Right lobe of liver (tissue), 6 donors: ENCODE measurements at regions not wholly inside any gene's neighbourhood (a gene's known extent, or its start where the extent isn't known, plus 50 kb on each side); places are given as distances from the start of the nearest gene placed in this dataset.

Source experiments
- ATAC-seq, 4 donors: fragments of 200-7000 bp; cut with Tn5 transposase; one replicate each; pipeline ENCODE4 v1.9.1; 2020; ENCODE audit warnings: mild to moderate bottlenecking in 4 of 4, moderate library complexity in 4 of 4
- DNase-seq, 3 donors: peaks; one replicate each; pipeline ENCODE4 v3.0.0-alpha.2; 2020
- H3K27ac ChIP-seq, 3 donors: fragments of 200-600 bp; one replicate each; pipeline ENCODE4 v1.8.0; 2022
- H3K27me3 ChIP-seq, 2 donors: fragments of 200-600 bp; one replicate each; pipeline ENCODE4 v1.8.0; 2022
- H3K36me3 ChIP-seq, 4 donors: fragments of 200-600 bp; sonication (generic) in 1 of 4; one replicate each; pipeline versions ENCODE4 v1.5.1 to v1.8.0; 2017 to 2022; ENCODE audit warnings: control low read depth in 1 of 4
- H3K4me1 ChIP-seq, 4 donors: fragments of 200-600 bp; sonication (generic) in 1 of 4; one replicate each; pipeline versions ENCODE4 v1.5.1 to v1.8.0; 2017 to 2022; ENCODE audit warnings: control low read depth in 1 of 4
- H3K4me3 ChIP-seq, 3 donors: fragments of 200-600 bp; one replicate each; pipeline ENCODE4 v1.8.0; 2022
- H3K9me3 ChIP-seq, 4 donors: fragments of 200-600 bp; sonication (generic) in 1 of 4; one replicate each; pipeline versions ENCODE4 v1.5.1 to v1.8.0; 2017 to 2022; ENCODE audit warnings: control low read depth in 1 of 4
- CTCF ChIP-seq, 4 donors: fragments of 200-600 bp in 3 of 4; fragments of 450-650 bp in 1 of 4; IDR thresholded peaks; one replicate each; pipeline versions ENCODE4 v1.5.1 to v1.8.0; 2016 to 2022; ENCODE audit warnings: antibody characterized with exemption in 4 of 4, mild to moderate bottlenecking in 2 of 4
- POLR2A ChIP-seq: fragments of 450-650 bp; IDR thresholded peaks from one replicate; pipeline ENCODE4 v1.6.1; 2017; ENCODE audit warnings: antibody characterized with exemption, mild to moderate bottlenecking
- WGBS: methylation state at CpG from one replicate; pipeline ENCODE4 v1.1.6; 2018; ENCODE audit warnings: low coverage, low lambda C conversion rate; ENCODE audit not compliant: insufficient coverage; ENCODE audit errors: missing lambda C conversion rate; 5-methylcytosine and 5-hydroxymethylcytosine counted together
- intact Hi-C, 2 donors: fragments of 100-400 bp; cut with DNase I; formaldehyde crosslinking; loops; one replicate each; pipeline versions ENCODE4 v1.11.2 to v1.14.1; 2022
- donor health status: DM: no; HTN: yes; CAD: no.
- donor health status: DM: no; HTN: no; CAD: no.
- donor health status: DM: no; HTN: no; CAD: no.
- donor health status: DM: no; HTN: yes; CAD: no.
- donor health status: DM: no; HTN: yes; CAD: no.

- intact Hi-C loops: no loop called here
- TF ChIP-seq POLR2A (no peak), CTCF (IDR thresholded peaks at IDR 0.05) (no peak)
- 6% methylated on average over 1 of the region's 1 CpG for WGBS
Measured at GRCh38 chr11:39462506-39462905, 1996.9 kb downstream of the LRRC4C start.

DNA sequence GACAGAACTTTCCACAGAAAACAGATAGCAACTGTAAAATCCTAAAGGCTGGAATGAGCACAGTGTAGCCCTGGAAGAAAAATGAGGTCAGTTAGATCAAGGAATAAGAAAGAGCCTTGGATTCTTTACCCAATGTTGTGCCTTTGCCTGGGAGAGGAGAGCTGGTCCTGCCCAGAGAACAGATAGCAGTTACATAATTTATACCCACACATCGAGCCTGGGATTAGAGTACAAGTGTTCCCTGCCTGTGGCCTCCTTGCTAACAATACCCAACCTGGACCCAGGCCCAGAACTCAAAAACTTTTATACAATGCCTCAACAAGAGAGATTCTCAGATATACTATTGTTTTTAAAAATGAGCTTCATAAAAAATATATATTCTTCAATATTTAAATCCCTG, 1998.4 kb downstream of the LRRC4C start:
- Histone ChIP-seq H3K27ac (no peak overlapping the region), H3K4me1 (no peaks in the 10 kb centered on the region), H3K27me3 (no peaks in the 10 kb centered on the region), H3K4me3 (no peak overlapping the region), H3K9me3 (no peaks in the 10 kb centered on the region), H3K36me3 (no peaks in the 10 kb centered on the region)
- TF ChIP-seq POLR2A (no peak), CTCF (IDR thresholded peaks at IDR 0.05) (no peak)
- 33% methylated on average over 1 of the region's 1 CpG for WGBS
- ATAC-seq (no peak), DNase-seq (no peak)
- intact Hi-C loops: no loop called here

More at GRCh38 chr11:39462506-39462905, 1996.9 kb downstream of the LRRC4C start:
- no peaks in the 10 kb centered on the region for H3K27me3 ChIP-seq
- no peaks in the 10 kb centered on the region for H3K9me3 ChIP-seq
- H3K4me3 ChIP-seq: no peak overlapping the region
- no peaks in the 10 kb centered on the region for H3K4me1 ChIP-seq
- H3K27ac ChIP-seq: no peak overlapping the region
- no peaks in the 10 kb centered on the region for H3K36me3 ChIP-seq
- ATAC-seq (no peak), DNase-seq (no peak)

- Histone ChIP-seq H3K4me1 (no peaks in the 10 kb centered on the region), H3K27me3 (no peaks in the 10 kb centered on the region), H3K9me3 (no peaks in the 10 kb centered on the region), H3K27ac (no peak overlapping the region), H3K4me3 (no peak overlapping the region), H3K36me3 (no peaks in the 10 kb centered on the region)
- intact Hi-C loops: no loop called here
- no peak for DNase-seq
- TF ChIP-seq CTCF (IDR thresholded peaks at IDR 0.05) (no peak), POLR2A (no peak)
- 62% methylated on average over 6 of the region's 6 CpGs for WGBS
- no peak for ATAC-seq
Measured at GRCh38 chr11:39459606-39460005, 1999.8 kb downstream of the LRRC4C start.

- H3K9me3 ChIP-seq: no peaks in the 10 kb centered on the region
- DNase-seq (no peak), ATAC-seq (no peak)
- WGBS: 46% methylated on average over 2 of the region's 2 CpGs
- no peak overlapping the region for H3K27ac ChIP-seq
- intact Hi-C loops: no loop called here
- H3K4me3 ChIP-seq: no peak overlapping the region
- no peaks in the 10 kb centered on the region for H3K4me1 ChIP-seq
- no peaks in the 10 kb centered on the region for H3K36me3 ChIP-seq
- TF ChIP-seq CTCF (IDR thresholded peaks at IDR 0.05) (no peak), POLR2A (no peak)
- no peaks in the 10 kb centered on the region for H3K27me3 ChIP-seq
Measured at GRCh38 chr11:39458481-39458880, 2001.0 kb downstream of the LRRC4C start.

DNA sequence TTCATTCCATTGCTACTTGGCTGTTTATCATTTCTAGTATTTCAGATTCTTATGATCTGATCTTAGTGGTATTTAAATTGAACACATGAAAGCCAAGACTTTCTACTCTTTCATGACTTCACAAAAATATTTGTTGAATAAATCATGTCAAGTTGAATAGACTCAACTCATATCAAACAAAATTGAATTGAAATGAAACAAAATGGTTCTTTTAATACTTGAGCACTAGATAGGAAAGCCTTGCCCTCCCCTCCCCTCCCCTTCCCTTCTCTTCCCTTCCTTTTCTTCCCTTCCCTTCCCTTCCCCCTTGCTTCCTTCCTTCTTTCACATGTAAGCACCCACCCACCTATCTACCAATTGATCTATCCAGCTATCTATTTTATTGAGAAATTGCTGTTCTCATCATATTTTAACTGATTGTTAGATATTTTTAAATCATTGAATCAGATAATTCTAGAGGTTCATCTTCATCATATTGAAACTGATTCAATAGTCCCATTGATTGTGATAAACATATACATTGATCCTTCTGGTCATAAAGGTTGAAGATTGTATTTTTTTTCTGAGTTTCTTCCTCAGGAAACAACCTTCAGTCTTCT, 2015.9 kb downstream of the LRRC4C start:
- TF ChIP-seq CTCF (IDR thresholded peaks at IDR 0.05): no peak
- TF ChIP-seq POLR2A: no peak
- no peak overlapping the region for H3K4me3 ChIP-seq
- no peak overlapping the region for H3K27ac ChIP-seq
- H3K9me3 ChIP-seq: no peaks in the 10 kb centered on the region
- intact Hi-C loops: no loop called here
- no peaks in the 10 kb centered on the region for H3K36me3 ChIP-seq
- H3K27me3 ChIP-seq: no peaks in the 10 kb centered on the region
- ATAC-seq (no peak), DNase-seq (no peak)
- no peaks in the 10 kb centered on the region for H3K4me1 ChIP-seq
